GM10266 (cell line): ENCODE measurements at regions not wholly inside any gene's neighbourhood (a gene's known extent, or its start where the extent isn't known, plus 50 kb on each side); places are given as distances from the start of the nearest gene placed in this dataset.
A peak's percentile ranks its signal among the peaks of the same experiment; 100 is the strongest.

Experiments
- DNase-seq: peaks from one replicate; pipeline ENCODE4 v3.0.0; 2012; ENCODE audit errors: extremely low spot score
- CTCF ChIP-seq: IDR thresholded peaks from 2 replicates; pipeline ENCODE4 v1.5.1; 2012; ENCODE audit warnings: mild to moderate bottlenecking, low read depth; ENCODE audit not compliant: control insufficient read depth, insufficient read depth; ENCODE audit errors: missing control alignments

- DNase-seq, result no peak
- no peak for TF ChIP-seq CTCF
These were observed 72.4 kb upstream of the NEK7 start for GRCh38 chr1:198084241-198084908.

GRCh38 chr1:198086051-198086745 lies 70.6 kb upstream of the NEK7 start:
- TF ChIP-seq CTCF, result no peak
- DNase-seq, result no peak

- DNase-seq, result no peak
- no peak for TF ChIP-seq CTCF
These were observed 69.0 kb upstream of the NEK7 start for GRCh38 chr1:198087831-198088230.

GRCh38 chr1:198088360-198089071 lies 68.3 kb upstream of the NEK7 start:
- peak; percentile 30 for DNase-seq
- TF ChIP-seq CTCF, result peak; percentile 57

- no peak for DNase-seq
- no peak for TF ChIP-seq CTCF
These were observed 60.4 kb upstream of the NEK7 start for GRCh38 chr1:198096390-198096789.

- DNase-seq, result no peak
- no peak for TF ChIP-seq CTCF
These were observed 57.0 kb upstream of the NEK7 start for GRCh38 chr1:198099755-198100154.
